ENCODE measurements at regions not wholly inside any gene's neighbourhood (a gene's known extent, or its start where the extent isn't known, plus 50 kb on each side); places are given as distances from the start of the nearest gene placed in this dataset.
"Not testable (repeated sequence)": the region's sequence is repeated elsewhere in the genome, so short reads cannot be mapped to it uniquely, and the experiment has no call there.

DNA sequence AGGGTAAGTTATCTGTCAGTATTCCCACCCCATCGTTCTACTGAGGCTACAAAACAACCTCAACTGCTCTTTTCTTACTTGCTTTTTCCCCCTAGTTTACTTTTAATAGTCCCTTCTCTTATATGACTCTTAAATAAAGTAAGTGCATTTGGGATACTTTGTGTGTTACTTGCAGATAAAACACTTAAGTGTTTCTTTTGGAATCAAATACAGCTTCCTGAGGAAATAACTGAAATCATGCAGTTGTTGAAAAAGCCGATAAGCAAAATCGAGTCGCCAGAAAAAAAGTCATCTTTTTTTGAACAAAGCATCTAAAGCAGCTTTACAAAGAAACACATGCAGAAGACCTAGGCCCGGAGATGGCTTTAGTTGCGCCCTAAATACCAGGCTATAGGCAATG is 53.5 kb upstream of the EPB41L4A start:
- 74% methylated on average over 6 of the region's 6 CpGs for WGBS
- no peak overlapping the region for H3K27ac ChIP-seq (ENCODE audit: low read depth)
- H3K4me3 ChIP-seq (ENCODE audit: low read depth, low read length), result no peak overlapping the region
- H3K36me3 ChIP-seq (ENCODE audit: insufficient read depth), result no peaks in the 10 kb centered on the region
- DNase-seq (ENCODE audit: extremely low spot score), result no peak
- H3K4me1 ChIP-seq (ENCODE audit: insufficient read depth), result no peaks in the 10 kb centered on the region

DNA sequence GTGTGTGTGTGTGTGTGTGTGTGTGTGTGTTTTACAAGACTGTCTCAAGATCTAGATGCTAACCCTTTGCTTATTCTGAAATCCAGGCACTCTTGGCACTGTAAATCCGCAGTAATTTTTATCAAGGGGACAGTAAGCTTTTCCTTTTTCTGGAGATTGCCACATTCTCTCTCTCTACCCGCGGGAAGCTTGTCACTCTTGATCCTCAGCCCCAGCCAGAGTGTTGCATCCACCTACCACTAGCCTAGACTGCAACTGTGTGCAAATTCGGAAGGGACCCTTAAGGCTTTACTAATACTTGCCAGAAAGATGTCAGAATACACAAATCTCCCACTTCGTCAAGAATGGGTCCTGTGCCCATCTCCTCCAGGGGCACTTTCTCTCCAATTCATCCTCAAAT is 54.9 kb upstream of the EPB41L4A start:
- no peak overlapping the region for H3K27ac ChIP-seq (ENCODE audit: low read depth)
- no peaks in the 10 kb centered on the region for H3K36me3 ChIP-seq (ENCODE audit: insufficient read depth)
- WGBS, result 44% methylated on average over 5 of the region's 5 CpGs
- no peak for DNase-seq (ENCODE audit: extremely low spot score)
- H3K4me1 ChIP-seq (ENCODE audit: insufficient read depth), result no peaks in the 10 kb centered on the region
- H3K4me3 ChIP-seq (ENCODE audit: low read depth, low read length), result no peak overlapping the region

DNA sequence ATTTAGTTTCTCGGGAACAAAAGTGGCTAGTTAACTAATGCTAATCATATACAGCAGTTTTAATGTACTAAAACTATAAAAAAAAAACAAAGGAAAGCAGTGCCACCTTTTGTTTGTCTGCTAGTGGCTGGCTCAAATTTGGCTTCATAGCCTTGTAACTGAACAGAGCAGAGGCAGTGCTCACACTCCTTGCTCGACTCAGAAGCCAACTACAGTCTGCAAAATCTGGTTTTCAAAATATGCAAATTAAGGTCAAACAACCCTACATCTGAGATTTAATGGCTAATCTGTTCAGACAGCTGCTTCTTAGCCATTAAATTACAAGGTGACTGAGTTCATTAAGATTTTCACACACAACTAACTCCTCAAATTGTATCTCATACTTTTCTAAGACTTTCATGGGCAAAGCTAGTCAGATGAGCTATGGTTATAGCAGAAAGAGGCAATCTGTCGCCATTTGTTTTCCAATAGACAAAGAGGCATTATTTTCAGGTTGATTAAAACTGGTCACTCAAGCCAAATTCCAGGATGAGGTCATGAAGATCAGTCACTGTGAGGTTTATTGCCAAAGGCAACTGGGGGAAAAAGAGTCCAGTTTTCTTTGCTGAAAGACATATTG is 56.8 kb upstream of the EPB41L4A start:
- WGBS, result 71% methylated on average over 3 of the region's 3 CpGs
- Histone ChIP-seq H3K4me3 (ENCODE audit: low read depth, low read length) (no peak overlapping the region), H3K4me1 (ENCODE audit: insufficient read depth) (no peaks in the 10 kb centered on the region), H3K36me3 (ENCODE audit: insufficient read depth) (no peaks in the 10 kb centered on the region), H3K27ac (ENCODE audit: low read depth) (no peak overlapping the region)
- DNase-seq (ENCODE audit: extremely low spot score), result no peak

DNA sequence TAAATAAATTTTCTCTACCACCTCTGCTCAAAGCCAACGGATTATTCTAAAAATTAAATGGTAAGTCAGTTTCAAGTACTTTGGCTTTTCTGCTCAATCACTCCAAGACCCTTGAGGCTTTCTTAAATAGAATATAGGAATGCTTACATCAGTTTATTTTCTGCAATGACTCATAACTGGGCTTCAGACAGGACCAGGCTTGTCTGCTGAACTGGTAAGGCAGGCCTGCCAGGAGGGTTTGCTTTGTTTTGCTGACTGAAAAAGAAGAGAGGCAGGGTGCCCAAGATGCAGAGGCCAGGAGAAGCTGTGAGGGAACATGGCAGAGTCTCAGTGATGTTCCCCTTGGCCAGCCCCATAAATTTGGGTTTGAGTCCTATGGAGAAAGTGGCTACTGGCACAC is 60.3 kb upstream of the EPB41L4A start:
- Histone ChIP-seq H3K4me3 (ENCODE audit: low read depth, low read length) (no peak overlapping the region), H3K4me1 (ENCODE audit: insufficient read depth) (no peaks in the 10 kb centered on the region), H3K36me3 (ENCODE audit: insufficient read depth) (no peaks in the 10 kb centered on the region), H3K27ac (ENCODE audit: low read depth) (no peak overlapping the region)
- peak; percentile 67 for DNase-seq (ENCODE audit: extremely low spot score)
- 88% methylated on average over 1 of the region's 1 CpG for WGBS

DNA sequence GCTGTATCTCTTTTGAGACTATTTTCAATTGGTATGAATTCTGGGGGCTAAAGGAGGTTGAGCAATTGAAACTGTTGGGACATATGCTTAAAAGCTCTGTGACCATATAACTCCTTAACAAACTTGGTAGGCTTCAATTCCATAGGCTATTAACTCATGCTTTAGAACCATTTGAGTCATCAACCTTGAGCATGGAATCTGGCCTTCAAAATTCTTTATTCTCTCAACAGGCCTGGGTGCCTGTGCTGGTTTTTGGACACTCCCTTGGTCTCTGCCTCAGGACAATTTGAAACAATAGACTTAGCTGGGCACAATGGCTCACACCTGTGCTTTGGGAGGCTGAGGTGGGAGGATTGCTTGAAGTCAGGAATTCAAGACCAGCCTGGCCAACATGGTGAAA is 61.4 kb upstream of the EPB41L4A start:
- Histone ChIP-seq H3K36me3 (ENCODE audit: insufficient read depth) (no peaks in the 10 kb centered on the region), H3K4me1 (ENCODE audit: insufficient read depth) (no peaks in the 10 kb centered on the region), H3K4me3 (ENCODE audit: low read depth, low read length) (no peak overlapping the region), H3K27ac (ENCODE audit: low read depth) (no peak overlapping the region)
- DNase-seq (ENCODE audit: extremely low spot score), result no peak

DNA sequence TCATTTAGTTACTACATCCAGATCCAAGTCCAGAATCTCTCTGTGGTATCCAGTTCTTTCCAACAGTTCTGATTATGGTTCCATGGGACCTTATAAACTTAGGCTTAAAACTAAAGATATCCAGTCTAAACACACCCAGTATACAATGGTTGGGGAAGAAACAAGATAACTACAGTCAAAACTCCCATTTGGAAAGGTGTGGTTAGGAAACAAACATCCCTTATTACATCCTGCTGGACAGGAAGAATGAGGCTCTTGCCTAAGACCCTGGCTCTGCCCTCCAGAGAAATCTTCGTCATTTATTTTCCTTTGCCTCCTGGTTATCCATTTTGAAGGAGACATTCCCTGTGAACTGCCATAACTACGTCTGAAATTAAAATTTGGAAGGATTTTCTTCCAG is 64.6 kb upstream of the EPB41L4A start:
- Histone ChIP-seq H3K36me3 (ENCODE audit: insufficient read depth) (no peaks in the 10 kb centered on the region), H3K27ac (ENCODE audit: low read depth) (no peak overlapping the region), H3K4me3 (ENCODE audit: low read depth, low read length) (no peak overlapping the region), H3K4me1 (ENCODE audit: insufficient read depth) (no peaks in the 10 kb centered on the region)
- no peak for DNase-seq (ENCODE audit: extremely low spot score)
- 84% methylated on average over 2 of the region's 2 CpGs for WGBS

DNA sequence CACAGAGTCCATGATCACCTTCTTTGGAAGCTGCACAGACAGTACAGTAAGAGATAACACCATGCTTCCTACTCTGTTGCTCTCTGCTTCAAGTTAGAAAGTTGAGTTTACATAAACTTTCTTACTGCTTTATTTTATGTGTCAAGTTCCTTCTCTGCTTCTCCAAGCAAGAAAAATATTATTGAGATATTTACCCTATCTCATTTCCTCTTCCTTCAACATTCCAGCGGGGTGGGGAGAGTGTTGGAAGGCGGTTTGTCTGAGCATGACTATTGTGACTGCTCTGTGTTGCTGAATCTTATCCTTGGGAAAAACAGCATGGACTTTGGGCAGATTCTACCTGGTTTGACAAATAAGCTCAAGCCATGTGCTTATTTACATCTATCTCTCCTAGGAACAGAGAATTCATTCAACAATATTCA is 66.9 kb upstream of the EPB41L4A start:
- no peak for DNase-seq (ENCODE audit: extremely low spot score)
- no peak overlapping the region for H3K27ac ChIP-seq (ENCODE audit: low read depth)
- no peaks in the 10 kb centered on the region for H3K4me1 ChIP-seq (ENCODE audit: insufficient read depth)
- H3K4me3 ChIP-seq (ENCODE audit: low read depth, low read length), result no peak overlapping the region
- 25% methylated on average over 2 of the region's 2 CpGs for WGBS
- no peaks in the 10 kb centered on the region for H3K36me3 ChIP-seq (ENCODE audit: insufficient read depth)

DNA sequence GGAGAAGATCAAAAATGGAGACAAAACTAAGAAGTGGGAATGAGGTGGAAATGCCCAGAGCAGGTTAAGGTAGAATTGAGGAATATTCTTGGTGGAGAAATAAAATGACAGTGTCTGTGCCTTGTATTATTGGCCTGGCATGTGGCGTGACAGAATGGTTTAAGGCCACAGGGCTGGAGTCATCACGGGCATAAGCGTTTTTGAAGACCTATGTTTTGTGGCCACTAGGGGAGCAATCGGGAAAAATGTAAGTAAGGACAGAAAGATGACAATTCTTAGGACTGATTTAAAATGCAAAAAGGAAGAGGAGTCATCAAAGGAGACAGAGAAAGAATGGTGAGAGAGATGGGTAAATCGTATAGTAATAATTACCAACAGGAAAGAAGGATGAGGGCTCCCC is 72.2 kb upstream of the EPB41L4A start:
- DNase-seq (ENCODE audit: extremely low spot score), result no peak
- H3K36me3 ChIP-seq (ENCODE audit: insufficient read depth), result no peaks in the 10 kb centered on the region
- no peak overlapping the region for H3K27ac ChIP-seq (ENCODE audit: low read depth)
- 84% methylated on average over 5 of the region's 5 CpGs for WGBS
- H3K4me1 ChIP-seq (ENCODE audit: insufficient read depth), result no peaks in the 10 kb centered on the region
- no peak overlapping the region for H3K4me3 ChIP-seq (ENCODE audit: low read depth, low read length)

DNA sequence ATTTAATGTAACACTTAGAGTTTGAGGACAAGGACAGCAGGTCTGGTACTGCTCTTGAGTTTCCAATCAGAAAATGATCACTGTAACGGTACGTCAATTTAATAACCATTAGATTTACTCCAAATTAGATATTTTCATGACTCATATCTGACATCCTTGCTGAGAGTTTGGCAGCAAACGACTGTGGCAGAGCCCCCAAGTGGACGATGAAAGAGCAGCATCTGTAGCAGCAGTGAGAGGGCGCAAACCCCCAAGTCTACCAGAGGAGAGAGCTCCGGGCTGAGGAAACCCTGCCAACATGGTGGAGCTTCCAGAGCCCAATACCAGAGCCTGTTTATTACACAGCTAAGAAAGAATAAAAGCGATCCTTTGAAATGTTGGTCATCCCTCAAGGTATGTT is 73.2 kb upstream of the EPB41L4A start:
- Histone ChIP-seq H3K4me3 (ENCODE audit: low read depth, low read length) (no peak overlapping the region), H3K36me3 (ENCODE audit: insufficient read depth) (no peaks in the 10 kb centered on the region), H3K27ac (ENCODE audit: low read depth) (no peak overlapping the region), H3K4me1 (ENCODE audit: insufficient read depth) (no peaks in the 10 kb centered on the region)
- DNase-seq (ENCODE audit: extremely low spot score), result no peak
- 31% methylated on average over 7 of the region's 7 CpGs for WGBS

DNA sequence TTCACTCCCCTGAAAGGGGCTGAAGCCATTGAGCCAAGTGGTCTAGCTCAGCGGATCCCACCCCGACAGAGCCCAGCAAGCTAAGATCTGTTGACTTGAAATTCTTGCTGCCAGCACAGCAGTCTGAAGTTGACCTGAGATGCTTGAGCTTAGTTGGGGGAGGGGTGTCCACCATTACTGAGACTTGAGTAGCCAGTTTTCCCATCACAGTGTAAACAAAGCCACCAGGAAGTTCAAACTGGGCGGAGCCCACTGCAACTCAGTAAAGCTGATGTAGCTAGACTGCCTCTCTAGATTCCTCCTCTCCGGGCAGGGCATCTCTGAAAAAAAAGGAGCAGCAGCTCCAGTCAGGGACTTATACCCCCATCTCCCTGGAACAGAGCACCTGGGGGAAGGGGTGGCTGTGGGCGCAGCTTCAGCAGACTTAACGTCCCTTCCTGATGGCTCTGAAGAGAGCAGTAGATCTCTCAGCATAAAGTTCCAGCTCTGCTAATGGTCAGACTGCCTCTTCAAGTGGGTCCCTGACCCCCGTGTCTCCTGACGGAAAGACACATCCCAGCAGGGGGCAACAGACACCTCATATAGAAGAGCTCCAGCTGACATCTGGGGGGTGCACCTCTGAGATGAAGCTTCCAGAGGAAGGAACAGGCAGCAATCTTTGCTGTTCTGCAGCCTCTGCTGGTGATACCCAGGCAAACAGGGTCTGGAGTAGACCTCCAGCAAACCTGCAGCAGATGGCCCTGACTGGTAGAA is 84.8 kb upstream of the EPB41L4A start:
- not testable (repeated sequence) for H3K4me1 ChIP-seq (ENCODE audit: insufficient read depth); H3K4me3 ChIP-seq (ENCODE audit: low read depth, low read length); H3K27ac ChIP-seq (ENCODE audit: low read depth); H3K36me3 ChIP-seq (ENCODE audit: insufficient read depth)
- 80% methylated on average over 8 of the region's 8 CpGs for WGBS
- DNase-seq (ENCODE audit: extremely low spot score), result peak; percentile 28

DNA sequence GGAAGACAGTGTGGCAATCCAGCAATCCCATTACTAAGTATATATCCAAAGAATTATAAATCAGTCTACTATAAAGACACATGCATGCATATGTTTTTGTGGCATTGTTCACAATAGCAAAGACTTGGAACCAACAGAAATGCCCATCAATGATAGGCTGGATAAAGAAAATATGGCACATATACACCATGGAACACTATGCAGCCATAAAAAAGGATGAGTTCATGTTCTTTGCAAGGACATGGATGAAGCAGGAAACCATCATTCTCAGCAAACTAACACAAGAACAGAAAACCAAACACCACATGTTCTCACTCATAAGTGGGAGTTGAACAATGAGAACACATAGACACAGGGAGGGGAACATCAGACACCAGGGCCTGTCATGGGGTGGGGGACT is 90.0 kb upstream of the EPB41L4A start:
- not testable (repeated sequence) for H3K27ac ChIP-seq (ENCODE audit: low read depth); H3K4me1 ChIP-seq (ENCODE audit: insufficient read depth); DNase-seq (ENCODE audit: extremely low spot score); H3K36me3 ChIP-seq (ENCODE audit: insufficient read depth); H3K4me3 ChIP-seq (ENCODE audit: low read depth, low read length)

DNA sequence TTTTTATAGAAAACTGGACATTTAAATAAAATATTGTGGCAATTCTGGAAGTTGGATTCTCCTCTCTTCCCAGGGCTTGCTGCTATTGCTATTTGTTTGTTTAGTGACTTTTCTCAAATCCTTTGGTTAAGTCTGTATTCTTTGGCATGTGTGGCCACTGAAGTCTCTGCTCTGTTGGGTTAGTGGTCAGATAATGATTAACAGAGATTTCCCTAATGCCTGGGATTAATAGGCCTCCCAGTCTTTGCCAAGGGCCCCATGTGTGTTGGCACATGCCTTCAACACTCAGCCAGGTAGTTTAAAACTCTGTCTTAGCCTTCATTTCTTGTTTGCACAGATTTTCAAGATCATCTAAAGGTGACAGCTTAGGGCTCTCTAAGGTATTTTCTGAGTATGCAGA is 92.8 kb upstream of the EPB41L4A start:
- no peak overlapping the region for H3K4me3 ChIP-seq (ENCODE audit: low read depth, low read length)
- H3K4me1 ChIP-seq (ENCODE audit: insufficient read depth), result no peaks in the 10 kb centered on the region
- H3K36me3 ChIP-seq (ENCODE audit: insufficient read depth), result no peaks in the 10 kb centered on the region
- DNase-seq (ENCODE audit: extremely low spot score), result no peak
- H3K27ac ChIP-seq (ENCODE audit: low read depth), result no peak overlapping the region

DNA sequence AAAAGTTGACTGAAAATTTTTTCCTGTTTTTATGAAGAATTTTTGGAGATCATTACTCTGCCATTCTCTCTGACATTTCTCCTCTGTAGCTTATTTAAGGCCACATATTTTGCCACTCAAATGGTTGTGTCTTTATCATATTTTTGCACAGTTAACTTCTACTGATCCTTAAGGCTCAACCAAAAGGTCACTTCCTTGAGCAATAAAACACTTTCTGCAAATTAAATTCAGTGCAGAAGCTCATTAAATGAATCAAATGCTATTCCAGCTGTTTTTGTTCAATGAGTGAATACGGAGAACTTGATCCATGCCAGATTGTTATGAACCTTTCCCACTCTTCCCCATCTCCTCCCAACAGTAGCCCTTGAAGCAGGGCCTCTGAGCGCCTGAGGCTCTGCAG is 93.8 kb upstream of the EPB41L4A start:
- Histone ChIP-seq H3K36me3 (ENCODE audit: insufficient read depth) (no peaks in the 10 kb centered on the region), H3K27ac (ENCODE audit: low read depth) (no peak overlapping the region), H3K4me3 (ENCODE audit: low read depth, low read length) (no peak overlapping the region), H3K4me1 (ENCODE audit: insufficient read depth) (no peaks in the 10 kb centered on the region)
- 67% methylated on average over 2 of the region's 2 CpGs for WGBS
- DNase-seq (ENCODE audit: extremely low spot score), result no peak

DNA sequence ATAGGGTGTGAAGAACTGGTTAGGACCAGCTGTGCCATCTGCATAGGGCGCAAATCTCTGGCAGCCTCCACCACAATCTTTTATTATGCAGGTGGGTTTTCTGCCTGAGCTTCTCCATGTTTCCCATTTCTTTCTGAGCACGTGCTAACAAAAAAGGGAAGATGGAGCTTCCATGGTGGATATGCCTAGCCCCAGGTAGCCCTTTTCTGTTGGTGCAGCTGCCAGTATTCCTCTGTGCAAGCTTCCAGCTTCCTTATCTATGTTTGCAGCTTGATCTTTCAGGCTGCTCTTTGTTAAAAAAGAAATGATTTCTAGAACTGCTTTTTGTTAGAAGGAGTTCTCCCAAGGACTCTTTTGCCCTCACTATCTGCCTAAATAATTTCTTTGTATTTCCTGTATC is 95.0 kb upstream of the EPB41L4A start:
- H3K4me1 ChIP-seq (ENCODE audit: insufficient read depth), result no peaks in the 10 kb centered on the region
- H3K36me3 ChIP-seq (ENCODE audit: insufficient read depth), result no peaks in the 10 kb centered on the region
- WGBS, result 70% methylated on average over 2 of the region's 2 CpGs
- H3K27ac ChIP-seq (ENCODE audit: low read depth), result no peak overlapping the region
- H3K4me3 ChIP-seq (ENCODE audit: low read depth, low read length), result no peak overlapping the region
- no peak for DNase-seq (ENCODE audit: extremely low spot score)

DNA sequence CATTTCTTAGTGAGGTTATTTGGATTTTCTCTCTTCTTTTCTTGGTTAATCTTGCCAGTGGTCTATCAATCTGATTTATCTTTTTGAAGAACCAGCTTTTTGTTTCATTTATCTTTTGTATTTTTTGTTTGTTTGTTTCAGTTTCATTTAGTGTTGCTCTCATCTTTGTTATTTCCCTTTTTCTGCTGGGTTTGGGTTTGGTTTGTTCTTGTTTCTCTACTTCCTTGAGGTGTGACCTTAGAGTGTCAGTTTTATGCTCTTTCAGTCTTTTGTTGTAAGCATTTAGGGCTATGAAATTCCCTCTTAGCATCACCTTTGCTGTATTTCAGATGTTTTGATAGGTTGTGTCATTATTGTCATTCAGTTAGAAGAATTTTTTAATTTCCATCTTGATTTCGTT is 101.4 kb upstream of the EPB41L4A start:
- DNase-seq (ENCODE audit: extremely low spot score); H3K27ac ChIP-seq (ENCODE audit: low read depth); H3K4me1 ChIP-seq (ENCODE audit: insufficient read depth); H3K36me3 ChIP-seq (ENCODE audit: insufficient read depth); H3K4me3 ChIP-seq (ENCODE audit: low read depth, low read length): not testable (repeated sequence)
- WGBS, result 66% methylated on average over 1 of the region's 1 CpG
